M059J (cell line): ENCODE measurements at regions not wholly inside any gene's neighbourhood (a gene's known extent, or its start where the extent isn't known, plus 50 kb on each side); places are given as distances from the start of the nearest gene placed in this dataset.

Source experiments
- DNase-seq: peaks from one replicate; pipeline ENCODE4 v3.0.0-alpha.2; 2012; ENCODE audit warnings: low read depth

- DNase-seq: no peak
These were observed 50.4 kb upstream of the ENPP7 start for GRCh38 chr17:79680318-79680695.

- no peak for DNase-seq
These were observed 51.0 kb upstream of the ENPP7 start for GRCh38 chr17:79679631-79680317.

- DNase-seq: no peak
These were observed 51.9 kb upstream of the ENPP7 start for GRCh38 chr17:79678736-79679255.

- no peak for DNase-seq
These were observed 52.5 kb upstream of the ENPP7 start for GRCh38 chr17:79678091-79678735.

GRCh38 chr17:79677646-79678045 is 53.1 kb upstream of the ENPP7 start:
- DNase-seq: no peak

- DNase-seq: no peak
These were observed 53.9 kb upstream of the ENPP7 start for GRCh38 chr17:79676796-79677195.

- DNase-seq: no peak
These were observed 55.4 kb upstream of the ENPP7 start for GRCh38 chr17:79675413-79675725.

- no peak for DNase-seq
These were observed 56.0 kb upstream of the ENPP7 start for GRCh38 chr17:79674506-79675412.

GRCh38 chr17:79673517-79673916 is 57.2 kb upstream of the ENPP7 start:
- DNase-seq: no peak

- no peak for DNase-seq
These were observed 58.2 kb upstream of the ENPP7 start for GRCh38 chr17:79672496-79672895.

GRCh38 chr17:79671085-79671694 is 59.6 kb upstream of the ENPP7 start:
- DNase-seq: no peak

GRCh38 chr17:79670537-79671084 is 59.8 kb upstream of the RBFOX3 start:
- DNase-seq: no peak

- DNase-seq: no peak
These were observed 59.0 kb upstream of the RBFOX3 start for GRCh38 chr17:79669861-79670260.

- no peak for DNase-seq
These were observed 57.7 kb upstream of the RBFOX3 start for GRCh38 chr17:79668344-79669250.

GRCh38 chr17:79667746-79668145 is 56.9 kb upstream of the RBFOX3 start:
- DNase-seq: no peak

- DNase-seq: no peak
These were observed 56.4 kb upstream of the RBFOX3 start for GRCh38 chr17:79667121-79667715.

- no peak for DNase-seq
These were observed 55.3 kb upstream of the RBFOX3 start for GRCh38 chr17:79666111-79666510.

GRCh38 chr17:79664930-79665737 is 54.3 kb upstream of the RBFOX3 start:
- DNase-seq: peak; percentile 8

- DNase-seq: no peak
These were observed 50.6 kb upstream of the RBFOX3 start for GRCh38 chr17:79661292-79662041.
